Uterus (tissue), 2 donors: ENCODE measurements at regions not wholly inside any gene's neighbourhood (a gene's known extent, or its start where the extent isn't known, plus 50 kb on each side); places are given as distances from the start of the nearest gene placed in this dataset.

Experiments
- POLR2A ChIP-seq, 2 donors: fragments of 450-650 bp; IDR thresholded peaks; one replicate each; pipeline ENCODE4 v1.6.1; 2016; ENCODE audit warnings: antibody characterized with exemption in 2 of 2, mild to moderate bottlenecking in 1 of 2, moderate library complexity in 1 of 2
- TF ChIP-seq, protein P1 (sequence below), 4 experiments: fragments of 200-600 bp in 2 of 4; fragments of 450-650 bp in 2 of 4; sonication (generic) in 2 of 4; IDR thresholded peaks; one replicate each; pipeline ENCODE4 v1.5.1; 2016 to 2019; ENCODE audit warnings: antibody characterized with exemption in 4 of 4, mild to moderate bottlenecking in 2 of 4, moderate library complexity in 1 of 4

DNA sequence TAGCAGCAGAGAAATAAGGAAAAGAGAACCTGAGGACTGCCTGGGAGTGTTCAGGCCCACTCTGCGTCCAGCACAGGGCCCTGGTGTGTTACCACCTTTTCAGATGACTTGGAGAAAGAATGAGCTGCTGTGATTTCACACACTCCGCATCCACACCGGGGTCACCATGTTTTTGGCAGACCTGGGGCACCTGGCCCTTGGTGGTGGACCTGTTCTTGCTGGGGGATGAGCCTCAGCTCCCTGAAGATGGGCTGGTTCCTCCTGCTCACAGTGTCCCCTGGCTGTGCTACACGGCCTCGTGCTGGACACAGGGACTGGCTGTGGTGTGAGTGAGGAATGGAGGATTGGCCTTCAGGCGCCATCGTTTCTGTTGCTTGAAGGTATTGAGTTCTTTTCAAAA lies 1381.4 kb downstream of the TBC1D22A start:
- TF ChIP-seq, protein P1, sequence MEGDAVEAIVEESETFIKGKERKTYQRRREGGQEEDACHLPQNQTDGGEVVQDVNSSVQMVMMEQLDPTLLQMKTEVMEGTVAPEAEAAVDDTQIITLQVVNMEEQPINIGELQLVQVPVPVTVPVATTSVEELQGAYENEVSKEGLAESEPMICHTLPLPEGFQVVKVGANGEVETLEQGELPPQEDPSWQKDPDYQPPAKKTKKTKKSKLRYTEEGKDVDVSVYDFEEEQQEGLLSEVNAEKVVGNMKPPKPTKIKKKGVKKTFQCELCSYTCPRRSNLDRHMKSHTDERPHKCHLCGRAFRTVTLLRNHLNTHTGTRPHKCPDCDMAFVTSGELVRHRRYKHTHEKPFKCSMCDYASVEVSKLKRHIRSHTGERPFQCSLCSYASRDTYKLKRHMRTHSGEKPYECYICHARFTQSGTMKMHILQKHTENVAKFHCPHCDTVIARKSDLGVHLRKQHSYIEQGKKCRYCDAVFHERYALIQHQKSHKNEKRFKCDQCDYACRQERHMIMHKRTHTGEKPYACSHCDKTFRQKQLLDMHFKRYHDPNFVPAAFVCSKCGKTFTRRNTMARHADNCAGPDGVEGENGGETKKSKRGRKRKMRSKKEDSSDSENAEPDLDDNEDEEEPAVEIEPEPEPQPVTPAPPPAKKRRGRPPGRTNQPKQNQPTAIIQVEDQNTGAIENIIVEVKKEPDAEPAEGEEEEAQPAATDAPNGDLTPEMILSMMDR (IDR thresholded peaks at IDR 0.05) = no peak
- no peak for TF ChIP-seq POLR2A (IDR thresholded peaks at IDR 0.05)
